ENCODE measurements at regions not wholly inside any gene's neighbourhood (a gene's known extent, or its start where the extent isn't known, plus 50 kb on each side); places are given as distances from the start of the nearest gene placed in this dataset.

DNA sequence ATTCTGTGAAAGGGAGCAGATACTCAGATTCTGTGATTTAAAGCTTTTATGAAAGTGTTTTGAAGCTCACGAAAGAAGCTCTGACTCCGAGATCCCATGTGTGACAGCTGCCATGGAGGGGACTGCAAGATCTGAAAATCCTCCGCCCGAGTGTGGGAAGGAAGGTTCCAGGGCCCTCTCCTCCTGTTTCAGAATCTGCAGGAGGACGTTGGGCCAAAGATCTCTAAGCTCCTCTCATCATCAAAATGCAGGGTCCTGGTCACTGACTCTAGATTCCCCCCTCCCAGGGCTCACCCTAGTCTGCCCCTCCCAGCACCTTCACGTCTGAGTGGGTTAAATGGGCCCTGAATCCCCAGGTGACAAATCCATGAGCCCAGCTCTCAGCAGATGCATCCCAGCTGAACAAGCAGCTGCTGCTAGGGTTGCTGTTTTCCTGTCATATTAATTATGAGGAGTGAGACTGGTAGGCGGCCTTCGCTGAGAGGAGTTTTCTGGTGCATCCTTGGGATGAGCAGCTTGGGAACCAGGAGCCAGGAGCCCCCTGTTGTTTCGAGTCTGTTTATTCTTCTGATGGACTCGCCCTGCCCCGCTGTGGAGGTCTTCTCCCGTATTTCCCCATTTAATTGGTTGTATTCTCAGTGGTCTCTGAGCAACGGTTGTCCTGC, 402.0 kb downstream of the MATN1 start:
- TF ChIP-seq, protein P1, sequence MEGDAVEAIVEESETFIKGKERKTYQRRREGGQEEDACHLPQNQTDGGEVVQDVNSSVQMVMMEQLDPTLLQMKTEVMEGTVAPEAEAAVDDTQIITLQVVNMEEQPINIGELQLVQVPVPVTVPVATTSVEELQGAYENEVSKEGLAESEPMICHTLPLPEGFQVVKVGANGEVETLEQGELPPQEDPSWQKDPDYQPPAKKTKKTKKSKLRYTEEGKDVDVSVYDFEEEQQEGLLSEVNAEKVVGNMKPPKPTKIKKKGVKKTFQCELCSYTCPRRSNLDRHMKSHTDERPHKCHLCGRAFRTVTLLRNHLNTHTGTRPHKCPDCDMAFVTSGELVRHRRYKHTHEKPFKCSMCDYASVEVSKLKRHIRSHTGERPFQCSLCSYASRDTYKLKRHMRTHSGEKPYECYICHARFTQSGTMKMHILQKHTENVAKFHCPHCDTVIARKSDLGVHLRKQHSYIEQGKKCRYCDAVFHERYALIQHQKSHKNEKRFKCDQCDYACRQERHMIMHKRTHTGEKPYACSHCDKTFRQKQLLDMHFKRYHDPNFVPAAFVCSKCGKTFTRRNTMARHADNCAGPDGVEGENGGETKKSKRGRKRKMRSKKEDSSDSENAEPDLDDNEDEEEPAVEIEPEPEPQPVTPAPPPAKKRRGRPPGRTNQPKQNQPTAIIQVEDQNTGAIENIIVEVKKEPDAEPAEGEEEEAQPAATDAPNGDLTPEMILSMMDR (IDR thresholded peaks at IDR 0.05): no peak
- no peak for DNase-seq (ENCODE audit: low spot score)
- H3K9me3 Mint-ChIP-seq (ENCODE audit: low read depth): peaks cover 4% of the 10 kb centered on the region

DNA sequence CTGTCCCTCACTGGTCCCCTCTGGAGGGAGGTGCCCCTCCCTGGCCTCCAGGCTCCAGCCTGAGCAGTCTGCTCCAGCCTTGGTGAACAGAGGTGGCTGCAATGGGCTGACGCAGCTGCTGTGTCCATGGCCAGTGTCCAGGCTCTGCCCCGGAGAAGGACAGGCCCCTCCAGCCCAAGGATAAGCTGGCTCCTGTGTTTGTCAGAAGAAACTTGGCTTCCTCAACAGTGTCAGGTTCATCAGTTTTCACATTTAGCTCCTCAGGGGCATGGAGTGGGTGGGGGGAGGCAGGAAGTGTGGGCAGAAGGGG, 402.8 kb downstream of the MATN1 start:
- H3K27ac Mint-ChIP-seq (ENCODE audit: unreplicated experiment): no peak overlapping the region
- peaks cover 6% of the 10 kb centered on the region for H3K9me3 Mint-ChIP-seq (ENCODE audit: low read depth)
- H3K27me3 Mint-ChIP-seq (ENCODE audit: low read depth): peaks cover 20% of the 10 kb centered on the region
- H3K36me3 Mint-ChIP-seq (ENCODE audit: low read depth): no peaks in the 10 kb centered on the region
- TF ChIP-seq, protein P1 (IDR thresholded peaks at IDR 0.05): no peak
- no peak for DNase-seq (ENCODE audit: low spot score)
- H3K4me3 Mint-ChIP-seq (ENCODE audit: unreplicated experiment): no peak overlapping the region
- no peaks in the 10 kb centered on the region for H3K4me1 Mint-ChIP-seq (ENCODE audit: low read depth)

More for the DNA sequence above, 402.0 kb downstream of the MATN1 start:
- Mint-ChIP-seq H3K36me3 (ENCODE audit: low read depth) (no peaks in the 10 kb centered on the region), H3K27me3 (ENCODE audit: low read depth) (peaks cover 16% of the 10 kb centered on the region), H3K4me3 (ENCODE audit: unreplicated experiment) (no peak overlapping the region), H3K4me1 (ENCODE audit: low read depth) (no peaks in the 10 kb centered on the region), H3K27ac (ENCODE audit: unreplicated experiment) (no peak overlapping the region)

DNA sequence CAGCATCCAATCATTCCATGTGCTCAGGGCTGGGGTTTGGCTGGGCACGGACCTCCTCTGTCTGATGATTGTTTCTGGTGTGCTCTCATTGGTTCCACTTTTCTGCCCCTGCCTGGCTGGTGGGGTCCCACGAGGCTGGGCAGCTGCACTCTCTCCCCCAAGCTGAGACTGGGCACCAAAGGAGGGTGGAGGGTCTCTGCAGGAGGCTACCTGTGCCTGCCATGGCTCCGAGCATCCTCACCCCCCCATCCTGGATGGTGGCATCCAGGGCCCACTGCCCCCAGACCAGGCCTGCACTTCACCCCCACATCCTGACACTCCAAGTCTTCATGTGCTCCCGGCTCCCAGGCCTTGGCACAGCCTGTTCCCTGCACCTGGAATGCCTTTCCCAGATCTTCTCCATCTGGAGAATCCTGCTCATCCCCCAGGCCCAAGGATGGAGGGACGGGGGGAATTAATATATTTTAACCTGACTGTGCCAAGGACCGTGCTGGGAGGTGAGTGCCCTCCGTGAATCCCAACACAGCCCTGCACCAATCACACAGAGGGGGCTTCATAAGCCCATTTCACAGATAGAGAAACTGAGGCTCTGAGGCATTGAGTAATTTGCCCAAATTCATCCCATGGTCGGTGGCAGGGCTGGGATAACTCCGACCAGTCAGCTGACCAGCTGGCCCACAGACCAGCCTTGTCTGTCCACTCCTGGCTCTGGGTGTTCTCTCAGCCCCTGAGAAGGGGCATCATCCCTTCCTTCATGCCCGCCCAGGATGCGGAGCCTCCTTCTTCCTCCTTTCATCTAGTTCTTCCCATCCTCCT, 403.4 kb downstream of the MATN1 start:
- Mint-ChIP-seq H3K27me3 (ENCODE audit: low read depth) (peaks cover 23% of the 10 kb centered on the region), H3K36me3 (ENCODE audit: low read depth) (no peaks in the 10 kb centered on the region), H3K4me1 (ENCODE audit: low read depth) (no peaks in the 10 kb centered on the region), H3K4me3 (ENCODE audit: unreplicated experiment) (no peak overlapping the region), H3K27ac (ENCODE audit: unreplicated experiment) (no peak overlapping the region), H3K9me3 (ENCODE audit: low read depth) (peaks cover 6% of the 10 kb centered on the region)
- no peak for DNase-seq (ENCODE audit: low spot score)
- TF ChIP-seq, protein P1 (IDR thresholded peaks at IDR 0.05): no peak

DNA sequence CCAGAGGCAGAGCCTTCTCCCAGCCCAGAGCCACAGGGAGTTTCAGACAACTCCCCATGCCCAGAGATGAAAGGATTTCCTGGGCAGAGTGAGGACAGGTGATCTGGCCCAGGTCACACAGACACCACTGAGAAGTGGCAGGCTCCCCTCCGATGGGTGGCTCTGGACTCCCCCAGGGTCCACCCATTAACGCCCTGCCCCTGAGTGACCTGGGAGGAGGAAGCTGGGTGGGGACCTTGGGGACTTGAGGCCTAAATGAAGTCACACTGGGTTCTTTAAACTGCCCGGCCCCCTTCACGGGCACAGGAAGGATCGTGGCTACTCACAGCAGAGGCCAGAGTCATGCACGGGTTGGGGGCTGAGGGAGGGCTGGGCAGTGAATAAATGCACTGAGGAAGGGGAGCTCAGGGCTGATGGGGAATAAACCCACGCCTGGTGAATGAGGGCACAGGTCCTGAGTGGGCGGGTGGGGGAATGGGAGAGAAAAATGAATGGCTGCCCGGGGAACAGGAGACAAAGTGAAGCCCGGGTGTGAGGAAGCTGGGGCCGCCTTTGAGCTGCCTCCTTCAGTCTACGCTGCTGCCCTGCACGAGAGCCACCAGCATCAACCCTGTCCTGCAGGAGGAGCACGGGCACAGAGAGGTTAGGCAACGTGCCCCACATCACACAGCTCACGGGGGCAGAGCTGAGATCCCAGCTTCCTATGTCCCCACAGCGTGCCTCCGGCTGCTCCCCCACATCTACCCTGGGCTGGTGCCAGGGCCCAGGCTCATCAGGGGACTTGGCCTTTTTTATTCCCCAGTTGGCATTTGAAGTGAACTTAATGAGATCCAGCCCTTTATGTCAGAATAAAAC, 404.3 kb downstream of the MATN1 start:
- peak; percentile 59 for DNase-seq (ENCODE audit: low spot score)
- Mint-ChIP-seq H3K36me3 (ENCODE audit: low read depth) (no peaks in the 10 kb centered on the region), H3K27me3 (ENCODE audit: low read depth) (peaks cover 30% of the 10 kb centered on the region), H3K27ac (ENCODE audit: unreplicated experiment) (no peak overlapping the region), H3K4me1 (ENCODE audit: low read depth) (no peaks in the 10 kb centered on the region), H3K9me3 (ENCODE audit: low read depth) (peaks cover 6% of the 10 kb centered on the region), H3K4me3 (ENCODE audit: unreplicated experiment) (no peak overlapping the region)
- TF ChIP-seq, protein P1 (IDR thresholded peaks at IDR 0.05): no peak

DNA sequence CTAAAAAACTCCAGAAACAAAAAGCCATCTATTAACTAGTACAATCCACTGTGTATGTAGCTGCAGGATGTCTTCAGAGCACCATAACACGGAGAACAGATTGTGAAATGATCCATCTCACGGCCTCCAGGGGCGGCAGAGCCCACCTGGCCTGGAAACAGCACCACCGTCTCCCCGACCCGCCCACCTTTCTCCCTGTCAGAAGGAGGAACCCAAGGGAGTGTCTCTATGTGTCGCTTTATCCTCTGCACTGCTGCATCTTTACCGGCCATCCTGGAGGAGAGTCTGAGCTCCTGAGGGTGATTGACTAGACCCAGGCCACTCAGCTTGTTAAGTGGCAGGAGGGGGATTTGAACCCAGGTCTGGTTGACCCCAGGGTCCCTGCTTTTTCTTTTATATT, 405.0 kb downstream of the MATN1 start:
- no peak overlapping the region for H3K27ac Mint-ChIP-seq (ENCODE audit: unreplicated experiment)
- peaks cover 34% of the 10 kb centered on the region for H3K27me3 Mint-ChIP-seq (ENCODE audit: low read depth)
- no peaks in the 10 kb centered on the region for H3K36me3 Mint-ChIP-seq (ENCODE audit: low read depth)
- TF ChIP-seq, protein P1 (IDR thresholded peaks at IDR 0.05): no peak
- H3K4me1 Mint-ChIP-seq (ENCODE audit: low read depth): no peaks in the 10 kb centered on the region
- no peak overlapping the region for H3K4me3 Mint-ChIP-seq (ENCODE audit: unreplicated experiment)
- peak; percentile 53 for DNase-seq (ENCODE audit: low spot score)
- H3K9me3 Mint-ChIP-seq (ENCODE audit: low read depth): peaks cover 6% of the 10 kb centered on the region
